Thoracic aorta (tissue), 2 donors: ENCODE measurements at regions not wholly inside any gene's neighbourhood (a gene's known extent, or its start where the extent isn't known, plus 50 kb on each side); places are given as distances from the start of the nearest gene placed in this dataset.

Experiments used
- ATAC-seq: fragments of 150-250 bp; one replicate; pipeline ENCODE4 v1.8.0; 2017; ENCODE audit warnings: low read depth; ENCODE audit not compliant: insufficient number of reproducible peaks, low FRiP score
- DNase-seq: peaks from one replicate; pipeline ENCODE4 v3.0.0-alpha.2; 2020; ENCODE audit warnings: low spot score
- H3K27ac ChIP-seq, 2 donors: fragments of 200-600 bp; sonication (generic); 1 replicate in 1 of 2; 2 replicates in 1 of 2; pipeline ENCODE4 v1.5.1; 2016; ENCODE audit warnings: mild to moderate bottlenecking in 2 of 2, moderate library complexity in 2 of 2
- H3K27me3 ChIP-seq: fragments of 200-600 bp; sonication (generic); replicated peaks from 2 replicates; pipeline ENCODE4 v1.6.0; 2016; ENCODE audit warnings: mild to moderate bottlenecking; ENCODE audit not compliant: insufficient read depth
- H3K36me3 ChIP-seq: fragments of 200-600 bp; sonication (generic); one replicate; pipeline ENCODE4 v1.5.1; 2016
- H3K4me1 ChIP-seq, 2 donors: fragments of 200-600 bp; sonication (generic); 1 replicate in 1 of 2; 2 replicates in 1 of 2; pipeline versions ENCODE4 v1.5.1 to v1.6.0; 2016; ENCODE audit warnings: low read depth in 2 of 2, mild to moderate bottlenecking in 1 of 2; ENCODE audit not compliant: control insufficient read depth in 1 of 2
- H3K4me3 ChIP-seq: fragments of 200-600 bp; sonication (generic); 2 replicates; pipeline ENCODE4 v1.5.1; 2016; ENCODE audit warnings: mild to moderate bottlenecking
- H3K9me3 ChIP-seq: fragments of 200-600 bp; sonication (generic); 2 replicates; pipeline ENCODE4 v1.5.1; 2016
- TF ChIP-seq, protein P1 (sequence below): fragments of 200-600 bp; sonication (generic); IDR thresholded peaks from one replicate; pipeline ENCODE4 v1.5.1; 2019; ENCODE audit warnings: antibody characterized with exemption

DNA sequence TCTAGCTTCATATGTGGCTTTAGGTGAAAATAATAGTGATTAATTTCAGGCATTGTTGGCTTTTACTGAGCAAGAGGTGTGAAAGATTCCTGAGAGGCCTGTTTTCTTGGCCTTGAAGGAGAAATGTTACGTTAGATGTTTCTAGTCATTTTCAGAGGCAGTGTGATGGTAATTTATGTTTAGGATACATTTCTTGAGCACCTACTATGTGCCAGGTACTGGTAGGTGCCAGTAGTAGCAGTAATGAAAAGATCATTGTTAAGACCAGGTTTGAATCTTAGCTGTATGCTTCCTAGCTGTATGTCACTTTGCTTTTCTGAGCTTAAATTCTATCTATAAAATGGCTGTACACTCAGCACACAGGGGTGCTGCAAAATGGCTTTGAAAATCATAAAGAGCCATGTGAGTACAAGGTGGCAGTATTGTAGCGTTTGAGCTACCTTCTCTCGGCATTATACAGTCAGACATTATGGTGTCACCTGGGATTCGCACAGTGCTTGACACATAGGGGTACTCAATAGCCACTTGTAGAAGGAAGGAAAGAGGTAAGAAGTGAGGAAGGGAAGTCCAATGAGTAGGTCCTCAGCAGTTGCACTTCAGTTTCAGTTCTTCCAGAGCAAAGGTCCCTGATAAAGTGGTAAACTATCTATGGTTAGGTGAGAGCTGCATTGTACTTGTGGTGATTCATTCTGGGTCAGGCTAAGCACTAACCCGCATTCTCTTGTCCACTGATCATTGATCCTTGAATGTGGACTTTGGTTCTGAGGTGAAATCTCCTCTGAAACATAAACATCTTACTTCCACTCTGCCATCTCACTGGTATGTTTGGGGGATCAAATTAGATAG lies 166.5 kb upstream of the NR3C1 start:
- no peak overlapping the region for H3K27ac ChIP-seq

GRCh38 chr5:143569213-143569701 lies 165.8 kb upstream of the NR3C1 start:
- Histone ChIP-seq H3K4me3 (no peak overlapping the region), H3K9me3 (no peaks in the 10 kb centered on the region), H3K4me1 (no peaks in the 10 kb centered on the region), H3K27ac (no peak overlapping the region), H3K36me3 (no peaks in the 10 kb centered on the region), H3K27me3 (no peaks in the 10 kb centered on the region)
- TF ChIP-seq, protein P1, sequence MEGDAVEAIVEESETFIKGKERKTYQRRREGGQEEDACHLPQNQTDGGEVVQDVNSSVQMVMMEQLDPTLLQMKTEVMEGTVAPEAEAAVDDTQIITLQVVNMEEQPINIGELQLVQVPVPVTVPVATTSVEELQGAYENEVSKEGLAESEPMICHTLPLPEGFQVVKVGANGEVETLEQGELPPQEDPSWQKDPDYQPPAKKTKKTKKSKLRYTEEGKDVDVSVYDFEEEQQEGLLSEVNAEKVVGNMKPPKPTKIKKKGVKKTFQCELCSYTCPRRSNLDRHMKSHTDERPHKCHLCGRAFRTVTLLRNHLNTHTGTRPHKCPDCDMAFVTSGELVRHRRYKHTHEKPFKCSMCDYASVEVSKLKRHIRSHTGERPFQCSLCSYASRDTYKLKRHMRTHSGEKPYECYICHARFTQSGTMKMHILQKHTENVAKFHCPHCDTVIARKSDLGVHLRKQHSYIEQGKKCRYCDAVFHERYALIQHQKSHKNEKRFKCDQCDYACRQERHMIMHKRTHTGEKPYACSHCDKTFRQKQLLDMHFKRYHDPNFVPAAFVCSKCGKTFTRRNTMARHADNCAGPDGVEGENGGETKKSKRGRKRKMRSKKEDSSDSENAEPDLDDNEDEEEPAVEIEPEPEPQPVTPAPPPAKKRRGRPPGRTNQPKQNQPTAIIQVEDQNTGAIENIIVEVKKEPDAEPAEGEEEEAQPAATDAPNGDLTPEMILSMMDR: no peak
- ATAC-seq (no peak), DNase-seq (no peak)

More for the DNA sequence above, 166.5 kb upstream of the NR3C1 start:
- TF ChIP-seq, protein P1: no peak
- H3K4me3 ChIP-seq: no peak overlapping the region
- H3K36me3 ChIP-seq: no peaks in the 10 kb centered on the region
- ATAC-seq: no peak
- DNase-seq: no peak
- no peaks in the 10 kb centered on the region for H3K9me3 ChIP-seq
- H3K27me3 ChIP-seq: no peaks in the 10 kb centered on the region
- H3K4me1 ChIP-seq: no peaks in the 10 kb centered on the region

DNA sequence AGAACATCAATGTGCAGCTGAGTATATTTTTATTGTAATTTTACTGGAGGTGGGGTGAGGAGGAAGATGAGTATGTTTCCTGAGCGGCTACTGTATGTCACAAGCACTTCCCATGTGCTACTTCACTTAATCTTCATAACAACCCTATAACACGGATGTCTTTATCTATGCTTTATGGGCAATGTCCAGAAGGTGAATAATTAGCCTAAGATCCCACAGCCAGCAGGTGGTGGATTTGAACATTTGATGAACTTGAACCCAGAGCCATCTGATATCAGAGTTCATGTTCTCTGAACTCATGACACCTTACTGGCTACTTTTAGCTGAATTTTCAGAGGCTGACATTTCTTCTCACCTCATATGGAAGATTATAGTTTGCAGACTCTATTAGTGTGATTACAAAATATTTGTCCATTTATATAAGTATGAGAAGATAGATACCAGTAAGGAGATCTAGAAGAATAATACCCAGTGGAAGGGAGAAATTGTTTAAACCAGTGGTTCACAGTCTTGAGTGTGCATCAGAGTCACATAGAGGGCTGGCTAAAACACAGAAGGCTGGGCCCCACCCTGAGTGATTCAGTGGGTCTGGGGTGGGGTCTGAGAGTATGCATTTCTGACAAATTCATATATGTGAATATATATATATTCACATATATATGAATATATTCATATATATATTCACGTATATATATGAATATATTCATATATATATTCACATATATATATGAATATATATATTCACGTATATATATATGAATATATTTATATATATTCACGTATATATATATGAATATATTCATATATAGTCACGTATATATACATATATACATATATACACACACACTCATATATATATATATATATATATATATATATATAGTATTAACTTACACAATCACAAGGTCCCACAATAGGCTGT lies 164.4 kb upstream of the NR3C1 start:
- TF ChIP-seq, protein P1: no peak
- H3K4me3 ChIP-seq: no peak overlapping the region
- no peaks in the 10 kb centered on the region for H3K27me3 ChIP-seq
- no peak for DNase-seq
- no peak overlapping the region for H3K27ac ChIP-seq
- H3K4me1 ChIP-seq: peaks cover 4 to 9% of the 10 kb centered on the region in 2 donors
- no peak for ATAC-seq
- no peaks in the 10 kb centered on the region for H3K36me3 ChIP-seq
- no peaks in the 10 kb centered on the region for H3K9me3 ChIP-seq

- no peak overlapping the region for H3K27ac ChIP-seq
- ATAC-seq: no peak
- TF ChIP-seq, protein P1: no peak
- H3K36me3 ChIP-seq: no peaks in the 10 kb centered on the region
- DNase-seq: no peak
- H3K4me3 ChIP-seq: no peak overlapping the region
- H3K9me3 ChIP-seq: no peaks in the 10 kb centered on the region
- peaks cover 7 to 15% of the 10 kb centered on the region in 2 donors for H3K4me1 ChIP-seq
- no peaks in the 10 kb centered on the region for H3K27me3 ChIP-seq
Observed at GRCh38 chr5:143566139-143566538, 162.7 kb upstream of the NR3C1 start.

DNA sequence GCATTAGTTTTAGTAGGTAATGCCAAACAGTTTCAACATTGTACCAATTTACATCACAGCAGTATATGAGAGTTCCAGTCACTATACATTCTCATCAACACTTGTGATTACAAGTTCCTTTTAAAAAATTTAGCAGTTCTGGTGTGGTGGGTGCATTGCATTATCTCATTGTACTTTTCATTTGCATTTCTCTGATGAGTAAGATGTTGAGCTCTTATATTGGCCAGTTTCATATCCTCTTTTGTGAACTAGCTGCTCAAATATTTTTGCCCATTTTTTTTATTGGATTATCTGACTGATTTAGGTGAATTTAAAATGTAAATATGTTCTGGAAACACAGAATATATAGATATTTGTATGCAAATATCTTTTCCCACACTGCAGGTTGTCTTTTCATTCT lies 160.9 kb upstream of the NR3C1 start:
- ATAC-seq (no peak), DNase-seq (no peak)
- TF ChIP-seq, protein P1: no peak
- Histone ChIP-seq H3K27me3 (no peaks in the 10 kb centered on the region), H3K27ac (no peak overlapping the region), H3K4me3 (no peak overlapping the region), H3K36me3 (no peaks in the 10 kb centered on the region), H3K9me3 (no peaks in the 10 kb centered on the region), H3K4me1 (peaks cover 7 to 15% of the 10 kb centered on the region in 2 donors)
